H1 (cell line): ENCODE measurements at regions not wholly inside any gene's neighbourhood (a gene's known extent, or its start where the extent isn't known, plus 50 kb on each side); places are given as distances from the start of the nearest gene placed in this dataset.

Experiments
- CTCF ChIA-PET: fragments of 300-600 bp; sonication (Branson Sonifier 250); formaldehyde crosslinking; loops from one replicate; lab custom pipeline; 2021; ENCODE audit not compliant: partially characterized antibody; lab: Charles Lee
- POLR2A ChIA-PET: fragments of 300-600 bp; sonication (Branson Sonifier 250); formaldehyde crosslinking; loops from one replicate; lab custom pipeline; 2021; ENCODE audit warnings: inconsistent platforms; ENCODE audit not compliant: partially characterized antibody; lab: Charles Lee
- DNase-seq, 2 experiments: peaks; one replicate each; pipeline versions ENCODE4 v3.0.0 to v3.0.0-alpha.2; 2010 to 2022; ENCODE audit warnings: low spot score in 2 of 2, low read depth in 1 of 2, mixed read lengths in 1 of 2
- FAIRE-seq: peaks from 2 replicates; lab custom pipeline; 2011; peaks lifted over from hg19 to GRCh38; lab: Jason Lieb, UNC
- H2AFZ ChIP-seq: 2 replicates; pipeline ENCODE4 v1.8.1; 2012; ENCODE audit warnings: low read length, inconsistent platforms
- H2AK5ac ChIP-seq: 2 replicates; pipeline ENCODE4 v1.6.1; 2013; ENCODE audit warnings: low read depth, low read length
- H2BK120ac ChIP-seq: replicated peaks from 2 replicates; pipeline ENCODE3; 2013; ENCODE audit warnings: low read depth, low read length, inconsistent platforms
- H2BK12ac ChIP-seq: 2 replicates; pipeline ENCODE4 v1.6.1; 2013; ENCODE audit warnings: low read depth, low read length
- H2BK15ac ChIP-seq: 2 replicates; pipeline ENCODE4 v1.6.1; 2013; ENCODE audit warnings: low read length
- H2BK20ac ChIP-seq: 2 replicates; pipeline ENCODE4 v1.6.1; 2013; ENCODE audit warnings: low read length
- H2BK5ac ChIP-seq: 2 replicates; pipeline ENCODE4 v1.6.1; 2013; ENCODE audit warnings: low read depth, low read length
- H3K14ac ChIP-seq: 2 replicates; pipeline ENCODE4 v1.6.1; 2013; ENCODE audit warnings: inconsistent platforms; ENCODE audit not compliant: insufficient read length
- H3K18ac ChIP-seq: 2 replicates; pipeline ENCODE4 v1.6.1; 2013; ENCODE audit warnings: low read length; ENCODE audit errors: extremely low read depth
- H3K23ac ChIP-seq: 2 replicates; pipeline ENCODE4 v1.6.1; 2013; ENCODE audit warnings: inconsistent platforms; ENCODE audit not compliant: insufficient read length
- H3K23me2 ChIP-seq: 2 replicates; pipeline ENCODE4 v1.6.1; 2013; ENCODE audit warnings: low read depth, low read length
- H3K27ac ChIP-seq: 2 replicates; pipeline ENCODE4 v1.6.1; 2011; ENCODE audit warnings: low read depth, low read length, inconsistent platforms
- H3K27me3 ChIP-seq, 4 experiments: replicated peaks in 1 of 4; 1 replicate in 1 of 4; 2 replicates in 3 of 4; pipeline versions ENCODE4 v1.6.1 to v1.8.1; 2011 to 2013; ENCODE audit warnings: low read length in 3 of 4, mild to moderate bottlenecking in 3 of 4, inconsistent platforms in 2 of 4, mixed read lengths in 2 of 4, moderate library complexity in 1 of 4; ENCODE audit not compliant: control insufficient read depth in 3 of 4, insufficient read depth in 3 of 4; ENCODE audit errors: extremely low read depth in 1 of 4
- H3K36me3 ChIP-seq, 4 experiments: 2 replicates each; pipeline versions ENCODE4 v1.6.1 to v1.8.1; 2011 to 2013; ENCODE audit warnings: mild to moderate bottlenecking in 4 of 4, low read length in 3 of 4, moderate library complexity in 2 of 4, control low read depth in 1 of 4, inconsistent platforms in 1 of 4; ENCODE audit not compliant: insufficient read depth in 4 of 4, control insufficient read depth in 2 of 4
- H3K4ac ChIP-seq: replicated peaks from 2 replicates; pipeline ENCODE3; 2013; ENCODE audit warnings: low read length, low read depth, mixed read lengths, inconsistent platforms; ENCODE audit not compliant: insufficient read length
- H3K4me1 ChIP-seq, 4 experiments: replicated peaks in 1 of 4; 1 replicate in 1 of 4; 2 replicates in 3 of 4; pipeline versions ENCODE4 v1.6.1 to v1.8.1; 2011 to 2013; ENCODE audit warnings: low read length in 3 of 4, inconsistent platforms in 2 of 4, mixed read lengths in 1 of 4; ENCODE audit not compliant: insufficient read depth in 4 of 4, control insufficient read depth in 3 of 4
- H3K4me2 ChIP-seq, 2 experiments: 2 replicates each; pipeline versions ENCODE4 v1.6.1 to v1.8.1; 2011 to 2013; ENCODE audit warnings: low read depth in 2 of 2, low read length in 2 of 2, control low read depth in 1 of 2, inconsistent platforms in 1 of 2, mild to moderate bottlenecking in 1 of 2; ENCODE audit not compliant: insufficient read depth in 1 of 2
- H3K4me3 ChIP-seq, 4 experiments: fragments of 200-600, 300-600 bp in 1 of 4; sonication (generic), shearing (Covaris generic), sonication (Bioruptor Twin) in 1 of 4; 2 replicates each; pipeline versions ENCODE4 v1.5.1 to v1.8.1; 2011 to 2016; ENCODE audit warnings: low read length in 4 of 4, low read depth in 3 of 4, control low read depth in 2 of 4, inconsistent platforms in 2 of 4, mild to moderate bottlenecking in 2 of 4, mixed read lengths in 1 of 4, moderate library complexity in 1 of 4; ENCODE audit not compliant: insufficient read depth in 2 of 4; ENCODE audit errors: extremely low read depth in 1 of 4
- H3K56ac ChIP-seq: replicated peaks from 2 replicates; pipeline ENCODE3; 2013; ENCODE audit warnings: low read depth, mild to moderate bottlenecking, mixed read lengths, low read length, inconsistent platforms; ENCODE audit not compliant: insufficient read length
- H3K79me1 ChIP-seq: 2 replicates; pipeline ENCODE4 v1.6.1; 2013; ENCODE audit warnings: low read depth, low read length, control low read depth
- H3K79me2 ChIP-seq, 2 experiments: 2 replicates each; pipeline versions ENCODE4 v1.6.1 to v1.8.1; 2012 to 2013; ENCODE audit warnings: low read length in 2 of 2, mild to moderate bottlenecking in 2 of 2, inconsistent platforms in 1 of 2; ENCODE audit not compliant: insufficient read depth in 2 of 2, control insufficient read depth in 1 of 2
- H3K9ac ChIP-seq, 4 experiments: replicated peaks in 1 of 4; 1 replicate in 1 of 4; 2 replicates in 3 of 4; pipeline versions ENCODE4 v1.6.1 to v1.8.1; 2011 to 2013; ENCODE audit warnings: low read depth in 3 of 4, low read length in 3 of 4, control low read depth in 2 of 4, mild to moderate bottlenecking in 2 of 4, moderate library complexity in 2 of 4, inconsistent platforms in 1 of 4; ENCODE audit errors: extremely low read depth in 1 of 4
- H3K9me3 ChIP-seq, 2 experiments: 2 replicates each; pipeline versions ENCODE4 v1.6.1 to v1.8.1; 2012 to 2013; ENCODE audit warnings: mild to moderate bottlenecking in 2 of 2, moderate library complexity in 2 of 2, control low read depth in 1 of 2, inconsistent platforms in 1 of 2, low read depth in 1 of 2, low read length in 1 of 2, mixed read lengths in 1 of 2; ENCODE audit not compliant: insufficient read depth in 2 of 2
- H4K20me1 ChIP-seq, 2 experiments: replicated peaks in 1 of 2; 2 replicates each; pipeline versions ENCODE3 to v1.8.1; 2011 to 2013; ENCODE audit warnings: inconsistent platforms in 2 of 2, low read length in 2 of 2, mild to moderate bottlenecking in 1 of 2; ENCODE audit not compliant: insufficient read depth in 2 of 2, control insufficient read depth in 1 of 2
- H4K5ac ChIP-seq: 2 replicates; pipeline ENCODE4 v1.6.1; 2013; ENCODE audit warnings: low read length, low read depth, mixed read lengths, inconsistent platforms; ENCODE audit not compliant: insufficient read length
- H4K8ac ChIP-seq: 2 replicates; pipeline ENCODE4 v1.8.0; 2013; ENCODE audit warnings: mild to moderate bottlenecking, moderate library complexity, low read length, inconsistent platforms; ENCODE audit not compliant: insufficient read depth; ENCODE audit errors: extremely low read depth
- H4K91ac ChIP-seq: replicated peaks from 2 replicates; pipeline ENCODE3; 2013; ENCODE audit warnings: low read length, mixed read lengths, inconsistent platforms; ENCODE audit not compliant: insufficient read length
- CTCF ChIP-seq, 3 experiments: IDR thresholded peaks; 1 replicate in 2 of 3; 2 replicates in 1 of 3; pipeline versions ENCODE4 v1.5.1 to v1.6.1; 2011; ENCODE audit warnings: low read length in 3 of 3, mild to moderate bottlenecking in 3 of 3, inconsistent platforms in 2 of 3, low read depth in 1 of 3, moderate library complexity in 1 of 3; ENCODE audit not compliant: insufficient read depth in 1 of 3; ENCODE audit errors: control extremely low read depth in 1 of 3
- EZH2 ChIP-seq: fragments of 200-600 bp; sonication (generic); IDR thresholded peaks from 2 replicates; pipeline ENCODE4 v1.7.1; 2012; ENCODE audit warnings: low read depth, mild to moderate bottlenecking, moderate library complexity, low read length, inconsistent platforms; ENCODE audit not compliant: severe bottlenecking
- GTF2F1 ChIP-seq: IDR thresholded peaks from 2 replicates; pipeline ENCODE4 v1.6.1; 2012; ENCODE audit warnings: low read depth, low read length, improper control_type of control experiment, borderline replicate concordance
- HDAC2 ChIP-seq, 2 experiments: fragments of 300-600 bp in 1 of 2; sonication (generic) in 1 of 2; IDR thresholded peaks; 2 replicates each; pipeline ENCODE4 v1.6.1; 2011 to 2012; ENCODE audit warnings: low read depth in 2 of 2, low read length in 2 of 2, mild to moderate bottlenecking in 2 of 2, moderate library complexity in 2 of 2, borderline replicate concordance in 1 of 2, inconsistent platforms in 1 of 2
- KDM1A ChIP-seq: fragments of 200-600, 300-600 bp; sonication (generic); IDR thresholded peaks from 2 replicates; pipeline ENCODE4 v1.7.1; 2016; ENCODE audit warnings: mild to moderate bottlenecking, low read length, borderline replicate concordance
- RBBP5 ChIP-seq: IDR thresholded peaks from 2 replicates; pipeline ENCODE4 v1.7.1; 2012; ENCODE audit warnings: low read depth, mild to moderate bottlenecking, inconsistent platforms, low read length, moderate library complexity, borderline replicate concordance
- SAP30 ChIP-seq: fragments of 300-600 bp; sonication (generic); IDR thresholded peaks from 2 replicates; pipeline ENCODE4 v1.7.1; 2012; ENCODE audit warnings: low read length, moderate library complexity, mild to moderate bottlenecking, inconsistent platforms; ENCODE audit not compliant: insufficient read depth, insufficient replicate concordance
- SIN3A ChIP-seq, 2 experiments: IDR thresholded peaks in 1 of 2; conservative IDR thresholded peaks in 1 of 2; 2 replicates each; pipeline ENCODE4 v1.6.1; 2011 to 2012; ENCODE audit warnings: low read length in 2 of 2, improper control_type of control experiment in 1 of 2, low read depth in 1 of 2, mild to moderate bottlenecking in 1 of 2
- SUZ12 ChIP-seq: fragments of 200-600 bp; sonication (generic); IDR thresholded peaks from 2 replicates; pipeline ENCODE4 v1.6.1; 2012; ENCODE audit warnings: mild to moderate bottlenecking, inconsistent platforms, low read length, moderate library complexity, mixed read lengths
- TAF7 ChIP-seq: optimal IDR thresholded peaks from 2 replicates; pipeline ENCODE3; 2011; ENCODE audit warnings: low read depth, mild to moderate bottlenecking, inconsistent platforms, low read length, moderate library complexity, borderline replicate concordance
- TEAD4 ChIP-seq: IDR thresholded peaks from 2 replicates; pipeline ENCODE4 v1.6.1; 2012; ENCODE audit warnings: low read depth, low read length, inconsistent platforms, mixed read lengths
- WGBS, 2 experiments: shearing (Covaris generic) in 1 of 2; methylation state at CpG; one replicate each; pipeline versions ENCODE4 v1.1.6 to v1.1.7; 2013 to 2015; ENCODE audit warnings: low lambda C conversion rate in 2 of 2, mixed read lengths in 2 of 2, inconsistent platforms in 1 of 2, low coverage in 1 of 2, missing lambda C conversion rate in 1 of 2; ENCODE audit not compliant: insufficient replicate concordance in 2 of 2, insufficient coverage in 1 of 2, insufficient read length in 1 of 2; ENCODE audit errors: extremely low coverage in 1 of 2, missing lambda C conversion rate in 1 of 2; 5-methylcytosine and 5-hydroxymethylcytosine counted together

DNA sequence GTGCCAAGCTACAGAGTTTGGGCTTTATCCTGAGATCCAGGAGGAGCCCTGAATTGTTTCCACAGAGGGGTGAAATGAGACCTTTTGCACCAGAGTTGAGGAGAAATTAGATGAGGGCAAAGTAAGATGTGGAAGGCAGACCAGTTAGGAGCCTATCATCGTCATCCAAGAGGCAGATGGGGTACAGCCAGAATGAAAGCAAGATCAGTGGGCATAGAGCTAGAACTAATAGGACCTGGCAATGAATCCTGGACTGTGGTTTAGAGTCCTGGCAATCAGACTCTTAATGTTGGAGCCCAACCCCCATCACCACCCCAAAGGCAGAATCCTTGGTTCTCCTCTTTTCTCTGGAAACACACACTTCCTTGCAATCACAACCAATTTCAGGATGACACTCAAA is 166.6 kb upstream of the HMGA2 start:
- Histone ChIP-seq H4K91ac (no peak overlapping the region), H2AK5ac (no peak overlapping the region), H4K20me1 (no peaks in the 10 kb centered on the region), H3K4me2 (no peak overlapping the region), H3K27me3 (no peaks in the 10 kb centered on the region; a peak in 1 of 7 replicates), H2BK12ac (no peak overlapping the region), H3K36me3 (no peaks in the 10 kb centered on the region), H3K18ac (no peak overlapping the region), H4K8ac (no peak overlapping the region), H2BK15ac (no peak overlapping the region), H4K5ac (no peak overlapping the region), H2BK120ac (no peak overlapping the region), H3K4me1 (0 out of 7 replicates have a peak, but pooled peaks cover 0 to 2% (median under 1%) of the 10 kb centered on the region in 4 experiments), H3K9ac (no peak overlapping the region), H3K79me2 (no peaks in the 10 kb centered on the region), H2AFZ (no peak overlapping the region), H3K56ac (no peak overlapping the region), H2BK20ac (no peak overlapping the region), H2BK5ac (no peak overlapping the region), H3K27ac (no peak overlapping the region), H3K79me1 (no peaks in the 10 kb centered on the region), H3K23me2 (no peaks in the 10 kb centered on the region), H3K4me3 (no peak overlapping the region), H3K23ac (no peak overlapping the region), H3K4ac (no peak overlapping the region), H3K9me3 (no peaks in the 10 kb centered on the region), H3K14ac (no peak overlapping the region)
- FAIRE-seq (no peak), DNase-seq (no peak)
- 86% methylated on average over 1 of the region's 1 CpG; no CpG with 5 or more reads in 1 of the 2 experiments for WGBS, 2 experiments
- TF ChIP-seq SUZ12: no peak
- no peak for TF ChIP-seq HDAC2 (IDR thresholded peaks at IDR 0.05; ENCODE audit: borderline replicate concordance in 1 of 2, low read depth in 2 of 2, low read length in 2 of 2)
- TF ChIP-seq CTCF (IDR thresholded peaks at IDR 0.05; ENCODE audit: control extremely low read depth in 1 of 3, insufficient read depth in 1 of 3, low read depth in 1 of 3, low read length in 3 of 3): no peak
- no peak for TF ChIP-seq TAF7
- no peak for TF ChIP-seq SAP30
- no peak for TF ChIP-seq RBBP5
- TF ChIP-seq EZH2: no peak
- TF ChIP-seq GTF2F1: no peak
- no peak for TF ChIP-seq TEAD4
- no peak for TF ChIP-seq SIN3A (conservative IDR thresholded peaks at IDR 0.05 in 1 of 2, IDR thresholded peaks at IDR 0.05 in 1 of 2; ENCODE audit: low read depth in 1 of 2, low read length in 2 of 2)
- no peak for TF ChIP-seq KDM1A
- POLR2A ChIA-PET: no interaction called here
- CTCF ChIA-PET: no interaction called here
